SK-N-SH (cell line): ENCODE measurements at regions not wholly inside any gene's neighbourhood (a gene's known extent, or its start where the extent isn't known, plus 50 kb on each side); places are given as distances from the start of the nearest gene placed in this dataset.
"Not testable (repeated sequence)": the region's sequence is repeated elsewhere in the genome, so short reads cannot be mapped to it uniquely, and the experiment has no call there.

Experiments
- CTCF ChIA-PET: fragments of 300-600, 350-600 bp; formaldehyde crosslinking; extraction: SDS; loops from one replicate; lab custom pipeline; 2021; lab: Yijun Ruan, JAX
- POLR2A ChIA-PET: fragments of 350-600 bp; sonication (Branson Sonifier 250); formaldehyde crosslinking; extraction: SDS; loops from one replicate; lab custom pipeline; 2020; ENCODE audit warnings: antibody characterized with exemption, inconsistent platforms; lab: Yijun Ruan, JAX
- DNase-seq: peaks from one replicate; pipeline ENCODE4 v3.0.0; 2012
- H2AFZ ChIP-seq: fragments of 200-600 bp; sonication (generic); 2 replicates; pipeline ENCODE4 v1.8.1; 2016; ENCODE audit warnings: antibody characterized with exemption, mild to moderate bottlenecking, low read depth
- H3F3A ChIP-seq: fragments of 200-600 bp; sonication (generic); replicated peaks from 2 replicates; pipeline ENCODE3; 2016; ENCODE audit warnings: antibody characterized with exemption, mild to moderate bottlenecking; ENCODE audit not compliant: insufficient read depth
- H3K27ac ChIP-seq, 2 experiments: fragments of 200-500 bp in 1 of 2; fragments of 200-600 bp in 1 of 2; sonication (Bioruptor generic) in 1 of 2; sonication (generic), shearing (Covaris generic) in 1 of 2; 2 replicates each; pipeline versions ENCODE4 v1.5.1 to v1.6.1; 2014 to 2016; ENCODE audit warnings: low read depth in 2 of 2, inconsistent platforms in 1 of 2, low read length in 1 of 2, mild to moderate bottlenecking in 1 of 2, mixed read lengths in 1 of 2
- H3K27me3 ChIP-seq: fragments of 200-600 bp; sonication (generic), shearing (Covaris generic); 2 replicates; pipeline ENCODE4 v1.6.1; 2016; ENCODE audit warnings: mixed run types; ENCODE audit not compliant: insufficient read depth
- H3K36me3 ChIP-seq, 2 experiments: fragments of 200-500 bp in 1 of 2; fragments of 200-600 bp in 1 of 2; sonication (Bioruptor generic) in 1 of 2; sonication (generic) in 1 of 2; replicated peaks in 1 of 2; 2 replicates each; pipeline versions ENCODE3 to v1.5.1; 2014 to 2016; ENCODE audit warnings: low read length in 1 of 2, mild to moderate bottlenecking in 1 of 2; ENCODE audit not compliant: insufficient read depth in 2 of 2, control insufficient read depth in 1 of 2
- H3K4me1 ChIP-seq, 2 experiments: fragments of 200-500 bp in 1 of 2; fragments of 200-600 bp in 1 of 2; sonication (Bioruptor generic) in 1 of 2; sonication (generic), shearing (Covaris generic) in 1 of 2; 2 replicates each; pipeline versions ENCODE4 v1.5.1 to v1.6.1; 2014 to 2016; ENCODE audit warnings: low read depth in 1 of 2, low read length in 1 of 2, mixed run types in 1 of 2; ENCODE audit not compliant: insufficient read depth in 2 of 2, control insufficient read depth in 1 of 2
- H3K4me2 ChIP-seq: fragments of 200-600 bp; sonication (generic), shearing (Covaris generic); 2 replicates; pipeline ENCODE4 v1.6.1; 2017; ENCODE audit warnings: mixed run types
- H3K4me3 ChIP-seq, 2 experiments: fragments of 200-500 bp in 1 of 2; fragments of 200-600 bp in 1 of 2; sonication (Bioruptor generic) in 1 of 2; sonication (generic), shearing (Covaris generic) in 1 of 2; 2 replicates each; pipeline versions ENCODE4 v1.5.1 to v1.8.1; 2014 to 2016; ENCODE audit warnings: low read depth in 2 of 2, inconsistent platforms in 1 of 2, low read length in 1 of 2, mild to moderate bottlenecking in 1 of 2, mixed read lengths in 1 of 2, moderate library complexity in 1 of 2
- H3K79me2 ChIP-seq: fragments of 200-600 bp; sonication (generic); 2 replicates; pipeline ENCODE4 v1.8.1; 2017; ENCODE audit warnings: mild to moderate bottlenecking; ENCODE audit not compliant: insufficient read depth
- H3K9ac ChIP-seq: fragments of 200-600 bp; sonication (generic); 2 replicates; pipeline ENCODE4 v1.6.1; 2017; ENCODE audit warnings: mixed run types
- H3K9me2 ChIP-seq: fragments of 200-600 bp; sonication (generic); 2 replicates; pipeline ENCODE4 v1.6.1; 2017; ENCODE audit warnings: mixed run types
- H3K9me3 ChIP-seq: fragments of 200-600 bp; sonication (generic); 2 replicates; pipeline ENCODE4 v1.6.1; 2017; ENCODE audit warnings: mixed run types, mild to moderate bottlenecking, moderate library complexity
- H4K20me1 ChIP-seq: fragments of 200-600 bp; sonication (generic); 2 replicates; pipeline ENCODE4 v1.6.1; 2017; ENCODE audit warnings: mild to moderate bottlenecking, mixed run types; ENCODE audit not compliant: insufficient read depth
- EP300 ChIP-seq, 2 experiments: IDR thresholded peaks; 2 replicates each; pipeline versions ENCODE4 v1.4.0 to v1.6.1; 2012; ENCODE audit warnings: borderline replicate concordance in 1 of 2, low read depth in 1 of 2, low read length in 1 of 2
- FOSL2 ChIP-seq: IDR thresholded peaks from 2 replicates; pipeline ENCODE4 v1.4.0; 2012; ENCODE audit warnings: low read depth, mild to moderate bottlenecking, moderate library complexity, borderline replicate concordance
- GATA2 ChIP-seq: sonication (generic); formaldehyde crosslinking; IDR thresholded peaks from 2 replicates; pipeline ENCODE4 v1.5.0; 2020; ENCODE audit warnings: mild to moderate bottlenecking, missing genetic modification reagents
- MEF2A ChIP-seq: IDR thresholded peaks from 2 replicates; pipeline ENCODE4 v1.4.0; 2012; ENCODE audit warnings: low read depth, borderline replicate concordance
- NRF1 ChIP-seq: IDR thresholded peaks from 2 replicates; pipeline ENCODE4 v1.6.1; 2012; ENCODE audit warnings: low read depth, mild to moderate bottlenecking, low read length
- RXRA ChIP-seq: IDR thresholded peaks from 2 replicates; pipeline ENCODE4 v1.4.0; 2012; ENCODE audit warnings: low read depth, mild to moderate bottlenecking, borderline replicate concordance
- SMC3 ChIP-seq: IDR thresholded peaks from 2 replicates; pipeline ENCODE4 v1.6.1; 2012; ENCODE audit warnings: low read depth, low read length, improper control_type of control experiment
- TCF12 ChIP-seq: IDR thresholded peaks from 2 replicates; pipeline ENCODE4 v1.4.0; 2012
- WGBS: methylation state at CpG from one replicate; pipeline ENCODE4 v1.1.6; 2017; ENCODE audit warnings: low lambda C conversion rate; 5-methylcytosine and 5-hydroxymethylcytosine counted together
- TF ChIP-seq, protein P1 (sequence below): fragments of 150-350 bp; IDR thresholded peaks from 2 replicates; pipeline ENCODE4 v1.6.1; 2016; ENCODE audit warnings: mild to moderate bottlenecking, low read depth, low read length
- TF ChIP-seq, protein P2 (sequence below): IDR thresholded peaks from 2 replicates; pipeline ENCODE4 v1.4.0; 2012; ENCODE audit warnings: low read depth

DNA sequence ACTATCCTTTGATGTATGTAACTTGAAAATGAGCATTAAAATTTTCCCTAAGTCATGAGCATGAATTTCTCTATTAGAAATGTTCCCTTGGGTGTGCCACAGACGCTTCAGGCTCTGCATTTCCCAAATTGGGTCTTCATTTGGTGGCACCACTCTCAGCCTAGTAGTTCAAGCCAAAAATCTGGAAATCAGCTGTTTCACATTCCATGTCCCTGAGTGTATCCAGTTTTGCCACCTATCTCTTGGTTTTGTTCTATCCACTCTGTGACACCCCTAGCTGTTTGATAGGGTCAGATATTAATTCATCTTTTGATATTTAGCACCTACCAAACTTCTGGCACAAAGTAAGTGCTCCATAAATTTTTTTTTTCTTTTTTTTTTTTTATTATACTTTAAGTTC, 89.5 kb upstream of the DPH5 start (continued):
- TF ChIP-seq, protein P1, sequence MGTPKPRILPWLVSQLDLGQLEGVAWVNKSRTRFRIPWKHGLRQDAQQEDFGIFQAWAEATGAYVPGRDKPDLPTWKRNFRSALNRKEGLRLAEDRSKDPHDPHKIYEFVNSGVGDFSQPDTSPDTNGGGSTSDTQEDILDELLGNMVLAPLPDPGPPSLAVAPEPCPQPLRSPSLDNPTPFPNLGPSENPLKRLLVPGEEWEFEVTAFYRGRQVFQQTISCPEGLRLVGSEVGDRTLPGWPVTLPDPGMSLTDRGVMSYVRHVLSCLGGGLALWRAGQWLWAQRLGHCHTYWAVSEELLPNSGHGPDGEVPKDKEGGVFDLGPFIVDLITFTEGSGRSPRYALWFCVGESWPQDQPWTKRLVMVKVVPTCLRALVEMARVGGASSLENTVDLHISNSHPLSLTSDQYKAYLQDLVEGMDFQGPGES: no peak
- no peak for TF ChIP-seq SMC3
- no peak for TF ChIP-seq RXRA
- TF ChIP-seq FOSL2: no peak
- no peak for TF ChIP-seq NRF1

DNA sequence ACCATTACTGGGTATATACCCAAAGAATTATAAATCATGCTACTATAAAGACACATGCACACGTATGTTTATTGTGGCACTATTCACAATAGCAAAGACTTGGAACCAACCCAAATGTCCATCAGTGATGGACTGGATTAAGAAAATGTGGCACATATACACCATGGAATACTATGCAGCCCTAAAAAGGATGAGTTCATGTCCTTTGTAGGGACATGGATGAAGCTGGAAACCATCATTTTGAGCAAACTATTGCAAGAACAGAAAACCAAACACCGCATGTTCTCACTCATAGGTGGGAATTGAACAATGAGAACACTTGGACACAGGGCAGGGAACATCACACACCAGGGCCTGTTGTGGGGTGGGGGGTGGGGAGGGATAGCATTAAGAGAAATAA, 88.5 kb upstream of the DPH5 start:
- WGBS: 81% methylated on average over 2 of the region's 2 CpGs
- H3K9me3 ChIP-seq, H3K27me3 ChIP-seq, H3K4me3 ChIP-seq, H3K27ac ChIP-seq, H3K9me2 ChIP-seq, POLR2A ChIA-PET, H4K20me1 ChIP-seq, H3K79me2 ChIP-seq, DNase-seq, H3F3A ChIP-seq, H3K4me2 ChIP-seq, H2AFZ ChIP-seq, H3K4me1 ChIP-seq, H3K36me3 ChIP-seq, CTCF ChIA-PET, H3K9ac ChIP-seq: not testable (repeated sequence)

DNA sequence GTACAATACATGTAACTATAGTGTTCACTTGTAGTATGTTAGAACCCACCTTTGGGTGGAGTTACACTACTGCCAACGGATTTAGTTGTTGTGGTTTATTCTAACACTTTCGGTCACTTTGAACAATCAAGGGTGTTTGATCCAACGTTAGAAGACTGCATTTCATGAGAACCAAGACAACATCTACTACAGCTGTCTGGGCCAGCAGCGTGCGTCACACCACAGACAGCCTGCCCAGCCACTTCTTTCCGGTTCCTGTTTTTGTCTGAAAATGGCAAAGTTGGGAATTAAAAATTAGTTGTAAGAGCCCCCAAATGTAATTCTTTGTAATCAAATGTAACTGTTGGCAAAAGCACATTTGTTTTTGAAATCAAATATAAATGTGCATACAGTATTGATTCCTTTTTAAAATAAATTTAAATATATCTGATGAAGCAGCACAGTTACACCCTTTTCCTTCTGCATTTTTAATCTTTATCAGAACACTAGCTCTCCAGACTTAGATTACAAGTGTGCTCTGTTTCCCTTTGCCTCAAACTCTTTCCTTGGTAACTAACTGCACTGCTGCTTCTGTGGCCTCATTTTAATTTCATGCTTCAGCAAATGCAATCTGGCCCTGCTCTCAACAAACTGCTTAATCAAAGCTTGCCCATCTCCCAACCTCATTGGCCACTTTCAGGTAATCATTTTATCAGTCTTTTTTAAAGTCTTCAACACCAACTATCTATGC, 86.6 kb upstream of the DPH5 start:
- Histone ChIP-seq H3K27ac (no peak overlapping the region), H3K36me3 (no peaks in the 10 kb centered on the region), H3K27me3 (no peaks in the 10 kb centered on the region), H3K9me2 (no peaks in the 10 kb centered on the region), H3K79me2 (no peaks in the 10 kb centered on the region), H3K9ac (no peak overlapping the region), H3K4me2 (no peak overlapping the region), H4K20me1 (no peaks in the 10 kb centered on the region), H3K4me3 (no peak overlapping the region), H2AFZ (no peak overlapping the region), H3K9me3 (no peaks in the 10 kb centered on the region), H3K4me1 (no peaks in the 10 kb centered on the region; a peak in 1 of 4 replicates), H3F3A (no peaks in the 10 kb centered on the region)
- no peak for DNase-seq
- POLR2A ChIA-PET: no interaction called here
- 80% methylated on average over 6 of the region's 6 CpGs for WGBS
- TF ChIP-seq, protein P2, sequence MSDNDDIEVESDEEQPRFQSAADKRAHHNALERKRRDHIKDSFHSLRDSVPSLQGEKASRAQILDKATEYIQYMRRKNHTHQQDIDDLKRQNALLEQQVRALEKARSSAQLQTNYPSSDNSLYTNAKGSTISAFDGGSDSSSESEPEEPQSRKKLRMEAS: no peak
- no peak for TF ChIP-seq TCF12
- TF ChIP-seq EP300 (IDR thresholded peaks at IDR 0.05; ENCODE audit: borderline replicate concordance in 1 of 2, low read depth in 1 of 2, low read length in 1 of 2): no peak
- no peak for TF ChIP-seq GATA2 (CRISPR knock-in tag)
- no peak for TF ChIP-seq MEF2A
- CTCF ChIA-PET: no interaction called here
